GM13976 (cell line): ENCODE measurements at regions not wholly inside any gene's neighbourhood (a gene's known extent, or its start where the extent isn't known, plus 50 kb on each side); places are given as distances from the start of the nearest gene placed in this dataset.

Source experiments
- DNase-seq: peaks from one replicate; pipeline ENCODE4 v3.0.0; 2012; ENCODE audit warnings: low spot score
- CTCF ChIP-seq: IDR thresholded peaks from 2 replicates; pipeline ENCODE4 v1.5.1; 2012; ENCODE audit warnings: borderline replicate concordance, mild to moderate bottlenecking; ENCODE audit not compliant: insufficient read depth; ENCODE audit errors: extremely low read depth, missing control alignments, control extremely low read depth
- in situ Hi-C: fragments of 300-500 bp; cut with MboI; formaldehyde crosslinking; loops from one replicate; pipeline ENCODE4 v1.12.0; 2022; ENCODE audit warnings: low sequenced_read_pairs, mixed read lengths, inconsistent platforms; ENCODE audit not compliant: unreplicated experiment

- DNase-seq = no peak
- in situ Hi-C loops = no loop called here
- TF ChIP-seq CTCF = no peak
These were observed 777.4 kb upstream of the TBX3 start for GRCh38 chr12:115461401-115461800.

- no peak for DNase-seq
These were observed 773.8 kb upstream of the TBX3 start for GRCh38 chr12:115457798-115458197.

DNA sequence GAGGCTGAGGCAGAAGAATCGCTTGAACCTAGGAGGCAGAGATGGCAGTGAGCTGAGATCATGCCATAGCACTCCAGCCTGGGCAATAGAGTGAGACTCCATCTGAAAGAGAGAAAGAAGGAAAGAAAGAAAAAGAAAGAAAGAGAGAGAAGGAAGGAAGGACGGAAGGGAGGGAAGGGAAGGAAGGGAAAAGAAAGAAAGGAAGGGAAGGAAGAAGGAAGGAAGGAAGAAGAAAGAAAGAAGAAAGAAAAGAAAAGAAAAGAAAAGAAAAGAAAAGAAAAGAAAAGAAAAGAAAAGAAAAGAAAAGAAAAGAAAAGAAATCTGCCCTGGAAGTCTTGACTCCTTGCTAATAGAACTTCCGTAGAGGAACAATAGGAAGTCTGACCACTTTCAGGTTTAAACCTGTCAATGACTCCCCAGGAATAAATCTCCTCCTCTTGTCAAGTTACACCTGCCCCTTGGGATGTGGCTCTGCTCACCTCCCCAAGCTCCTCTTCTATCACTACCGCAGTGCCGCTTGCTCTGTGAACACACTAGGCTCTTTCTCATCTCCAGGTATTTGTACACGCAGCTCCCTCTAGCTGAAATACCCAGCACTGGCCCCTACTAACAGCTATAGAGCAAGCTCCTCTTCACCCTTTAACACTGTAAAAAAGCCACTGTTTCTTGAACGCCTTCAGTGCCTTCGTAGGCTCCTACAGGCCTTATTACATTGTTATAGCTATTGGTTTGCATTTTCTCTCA is 773.1 kb upstream of the TBX3 start:
- no peak for TF ChIP-seq CTCF
- in situ Hi-C loops = no loop called here
- DNase-seq = no peak

More at GRCh38 chr12:115457798-115458197, 773.8 kb upstream of the TBX3 start:
- in situ Hi-C loops = no loop called here
- no peak for TF ChIP-seq CTCF

DNA sequence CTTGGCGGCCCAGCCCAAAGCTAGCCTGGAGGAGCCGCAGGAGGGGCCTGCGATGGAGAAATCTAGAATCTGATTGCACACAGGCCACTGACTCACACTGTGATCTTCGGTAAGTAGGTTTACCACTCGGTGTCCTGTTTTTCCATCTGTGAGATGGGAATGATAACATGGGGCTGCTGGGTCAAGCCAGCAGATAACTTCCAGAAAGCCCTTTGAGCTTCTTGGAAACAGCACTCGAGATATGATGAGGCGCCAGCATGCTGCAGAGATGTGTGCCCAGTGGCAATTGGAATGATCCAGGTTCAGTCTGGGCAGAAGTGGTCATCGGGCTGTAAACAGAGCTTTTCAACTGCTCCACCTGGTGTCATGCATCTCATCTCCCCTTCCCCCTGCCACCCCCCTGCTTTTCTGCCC is 771.3 kb upstream of the TBX3 start:
- in situ Hi-C loops = no loop called here
- no peak for TF ChIP-seq CTCF
- DNase-seq = no peak

DNA sequence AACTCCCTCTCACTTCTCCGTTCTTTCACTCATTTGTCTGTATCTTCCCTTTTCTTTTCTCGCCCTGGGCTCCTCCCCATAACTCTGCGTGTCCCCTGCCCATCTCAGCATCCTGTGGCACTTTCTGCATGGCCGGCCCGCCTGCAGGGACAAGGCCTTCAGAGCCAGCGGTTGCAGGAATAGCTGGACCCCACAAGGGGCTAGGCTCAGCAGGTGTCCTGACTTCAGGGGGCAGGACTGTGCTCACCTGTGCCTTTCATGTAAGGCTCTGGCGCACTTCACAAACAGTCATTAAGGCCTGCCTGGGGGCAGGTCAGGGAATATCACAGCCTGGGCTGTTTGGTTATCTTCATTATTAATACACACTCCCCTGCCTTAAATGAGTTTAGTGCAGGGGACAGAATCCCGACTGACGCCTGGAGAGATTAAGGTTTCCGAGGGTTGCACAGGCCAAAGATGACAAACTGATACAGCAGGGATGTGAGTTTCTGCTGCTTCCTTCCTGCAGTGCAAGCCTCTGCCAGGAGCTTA is 768.8 kb upstream of the TBX3 start:
- TF ChIP-seq CTCF = no peak
- DNase-seq = no peak
- in situ Hi-C loops = no loop called here

GRCh38 chr12:115451780-115452736 is 768.1 kb upstream of the TBX3 start:
- no peak for TF ChIP-seq CTCF
- peak; percentile 59 for DNase-seq
- in situ Hi-C loops = no loop called here
